Panc1 (cell line): ENCODE measurements at regions not wholly inside any gene's neighbourhood (a gene's known extent, or its start where the extent isn't known, plus 50 kb on each side); places are given as distances from the start of the nearest gene placed in this dataset.
"Not testable (repeated sequence)": the region's sequence is repeated elsewhere in the genome, so short reads cannot be mapped to it uniquely, and the experiment has no call there.

ENCODE experiments used
- ATAC-seq: fragments of 200-7000 bp; cut with Tn5 transposase; 2 replicates; pipeline ENCODE4 v1.9.1; 2020; ENCODE audit warnings: mild to moderate bottlenecking, moderate library complexity
- BruUV-seq: library from RNA; stranded (reverse); fragments of 400-500 nt; replicated peaks from 2 replicates; lab custom pipeline; 2021; lab: Mats Ljungman, UMichigan
- CTCF ChIA-PET: fragments of 300-600 bp; sonication (Branson Sonifier 250); formaldehyde crosslinking; loops from one replicate; lab custom pipeline; 2022; ENCODE audit warnings: antibody characterized with exemption; lab: Charles Lee
- POLR2A ChIA-PET: fragments of 300-600 bp; sonication (Branson Sonifier 250); formaldehyde crosslinking; loops from one replicate; lab custom pipeline; 2022; ENCODE audit warnings: antibody characterized with exemption; lab: Charles Lee
- DNase-seq: peaks from one replicate; pipeline ENCODE4 v3.0.0-alpha.2; 2010; ENCODE audit warnings: low read depth, low spot score
- H3K27ac ChIP-seq: 2 replicates; pipeline ENCODE4 v1.5.1; 2011; ENCODE audit warnings: mild to moderate bottlenecking, low read length, inconsistent platforms
- H3K27me3 ChIP-seq: fragments of 200-500 bp; sonication (Bioruptor generic); 2 replicates; pipeline ENCODE4 v1.6.0; 2014; ENCODE audit warnings: low read length, inconsistent platforms; ENCODE audit not compliant: control insufficient read depth, insufficient read depth
- H3K36me3 ChIP-seq: fragments of 200-500 bp; sonication (Bioruptor generic); 2 replicates; pipeline ENCODE4 v1.5.1; 2014; ENCODE audit warnings: inconsistent platforms, mild to moderate bottlenecking, low read length, moderate library complexity; ENCODE audit not compliant: control insufficient read depth, insufficient read depth
- H3K4me1 ChIP-seq: 2 replicates; pipeline ENCODE4 v1.5.1; 2011; ENCODE audit warnings: inconsistent platforms, mild to moderate bottlenecking, low read length, moderate library complexity; ENCODE audit not compliant: control insufficient read depth, insufficient read depth
- H3K4me3 ChIP-seq, 2 experiments: 2 replicates each; pipeline ENCODE4 v1.5.1; 2011 to 2012; ENCODE audit warnings: low read depth in 2 of 2, low read length in 2 of 2, mild to moderate bottlenecking in 2 of 2, inconsistent platforms in 1 of 2, moderate library complexity in 1 of 2
- H3K9me3 ChIP-seq: fragments of 200-500 bp; sonication (Bioruptor generic); 2 replicates; pipeline ENCODE4 v1.5.1; 2014; ENCODE audit warnings: low read depth, mild to moderate bottlenecking, inconsistent platforms, low read length, moderate library complexity; ENCODE audit not compliant: control insufficient read depth, insufficient read depth
- POLR2AphosphoS5 ChIP-seq: IDR thresholded peaks from 2 replicates; pipeline ENCODE4 v1.6.1; 2012; ENCODE audit warnings: mild to moderate bottlenecking, low read depth, low read length, moderate library complexity
- REST ChIP-seq, 2 experiments: IDR thresholded peaks; 2 replicates each; pipeline ENCODE4 v1.6.1; 2011 to 2012; ENCODE audit warnings: low read depth in 2 of 2, control low read depth in 1 of 2, low read length in 1 of 2, mild to moderate bottlenecking in 1 of 2, moderate library complexity in 1 of 2; ENCODE audit not compliant: insufficient read depth in 1 of 2
- SIN3A ChIP-seq: IDR thresholded peaks from 2 replicates; pipeline ENCODE4 v1.6.1; 2012; ENCODE audit warnings: low read depth, mild to moderate bottlenecking, low read length, moderate library complexity, borderline replicate concordance; ENCODE audit not compliant: insufficient read depth
- TCF7L2 ChIP-seq: IDR thresholded peaks from 2 replicates; pipeline ENCODE4 v1.6.1; 2011; ENCODE audit warnings: mild to moderate bottlenecking, low read depth, low read length, inconsistent platforms
- in situ Hi-C: cut with HindIII; loops from 2 replicates; pipeline ENCODE4 v1.10.0; 2016; ENCODE audit warnings: low sequenced_read_pairs, low pct_unique_long_range_greater_than_20kb
- intact Hi-C: fragments of 100-400 bp; cut with micrococcal nuclease; formaldehyde crosslinking; loops from one replicate; pipeline ENCODE4 v1.10.0; 2022; ENCODE audit not compliant: unreplicated experiment
- TF ChIP-seq, protein P1 (sequence below): fragments of 450-650 bp; IDR thresholded peaks from 2 replicates; pipeline ENCODE4 v1.5.1; 2017; ENCODE audit warnings: mild to moderate bottlenecking

DNA sequence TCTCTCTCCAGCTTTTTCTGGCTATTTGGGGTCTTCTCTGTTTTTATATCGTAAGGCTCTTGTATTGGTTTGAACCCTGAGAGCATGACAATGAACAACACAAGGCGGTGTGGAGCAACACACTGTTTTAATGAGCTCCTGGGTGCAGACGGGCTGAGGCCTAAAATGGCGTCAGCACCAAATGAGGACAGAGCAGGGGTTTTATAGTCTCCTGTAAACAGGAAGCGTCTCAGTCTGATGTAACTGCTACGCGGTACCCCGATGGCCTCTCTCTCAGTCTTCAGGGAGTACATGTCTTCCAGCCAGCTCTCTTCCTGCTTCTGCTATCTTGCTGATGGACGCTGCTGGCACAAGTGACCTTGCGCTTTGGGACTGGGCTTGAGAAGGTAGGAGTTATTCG, 95.9 kb upstream of the CCDC71L start:
- no peak overlapping the region for H3K4me3 ChIP-seq
- no TSS peak for BruUV-seq
- TF ChIP-seq SIN3A (no peak), TCF7L2 (no peak), REST (IDR thresholded peaks at IDR 0.05; ENCODE audit: insufficient read depth in 1 of 2, low read depth in 2 of 2, low read length in 1 of 2) (no peak), POLR2AphosphoS5 (no peak)
- TF ChIP-seq, protein P1, sequence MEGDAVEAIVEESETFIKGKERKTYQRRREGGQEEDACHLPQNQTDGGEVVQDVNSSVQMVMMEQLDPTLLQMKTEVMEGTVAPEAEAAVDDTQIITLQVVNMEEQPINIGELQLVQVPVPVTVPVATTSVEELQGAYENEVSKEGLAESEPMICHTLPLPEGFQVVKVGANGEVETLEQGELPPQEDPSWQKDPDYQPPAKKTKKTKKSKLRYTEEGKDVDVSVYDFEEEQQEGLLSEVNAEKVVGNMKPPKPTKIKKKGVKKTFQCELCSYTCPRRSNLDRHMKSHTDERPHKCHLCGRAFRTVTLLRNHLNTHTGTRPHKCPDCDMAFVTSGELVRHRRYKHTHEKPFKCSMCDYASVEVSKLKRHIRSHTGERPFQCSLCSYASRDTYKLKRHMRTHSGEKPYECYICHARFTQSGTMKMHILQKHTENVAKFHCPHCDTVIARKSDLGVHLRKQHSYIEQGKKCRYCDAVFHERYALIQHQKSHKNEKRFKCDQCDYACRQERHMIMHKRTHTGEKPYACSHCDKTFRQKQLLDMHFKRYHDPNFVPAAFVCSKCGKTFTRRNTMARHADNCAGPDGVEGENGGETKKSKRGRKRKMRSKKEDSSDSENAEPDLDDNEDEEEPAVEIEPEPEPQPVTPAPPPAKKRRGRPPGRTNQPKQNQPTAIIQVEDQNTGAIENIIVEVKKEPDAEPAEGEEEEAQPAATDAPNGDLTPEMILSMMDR, result no peak
- in situ Hi-C loops (no loop called here), intact Hi-C loops (no loop called here)
- H3K4me1 ChIP-seq, result no peaks in the 10 kb centered on the region
- no peak for ATAC-seq
- no peak for DNase-seq
- no peaks in the 10 kb centered on the region for H3K9me3 ChIP-seq
- H3K27ac ChIP-seq, result no peak overlapping the region
- H3K36me3 ChIP-seq, result no peaks in the 10 kb centered on the region
- no peaks in the 10 kb centered on the region for H3K27me3 ChIP-seq
- POLR2A ChIA-PET, result interaction anchor here (0.6 kb wide), 1 partner anchor 9 kb away, joined by 3 read pairs; no protein-coding TSS in a partner anchor
- CTCF ChIA-PET, result no interaction called here

GRCh38 chr7:106757846-106758245, 96.9 kb upstream of the CCDC71L start:
- ATAC-seq (no peak), DNase-seq (no peak)
- BruUV-seq, result no TSS peak
- Histone ChIP-seq H3K27me3 (no peaks in the 10 kb centered on the region), H3K36me3 (no peaks in the 10 kb centered on the region), H3K4me1 (no peaks in the 10 kb centered on the region), H3K4me3 (no peak overlapping the region), H3K9me3 (no peaks in the 10 kb centered on the region), H3K27ac (no peak overlapping the region)
- intact Hi-C loops, result no loop called here
- in situ Hi-C loops, result no loop called here
- TF ChIP-seq SIN3A (no peak), POLR2AphosphoS5 (no peak), REST (IDR thresholded peaks at IDR 0.05; ENCODE audit: insufficient read depth in 1 of 2, low read depth in 2 of 2, low read length in 1 of 2) (no peak), TCF7L2 (no peak)
- TF ChIP-seq, protein P1, result no peak
- POLR2A ChIA-PET, result no interaction called here
- CTCF ChIA-PET, result no interaction called here

DNA sequence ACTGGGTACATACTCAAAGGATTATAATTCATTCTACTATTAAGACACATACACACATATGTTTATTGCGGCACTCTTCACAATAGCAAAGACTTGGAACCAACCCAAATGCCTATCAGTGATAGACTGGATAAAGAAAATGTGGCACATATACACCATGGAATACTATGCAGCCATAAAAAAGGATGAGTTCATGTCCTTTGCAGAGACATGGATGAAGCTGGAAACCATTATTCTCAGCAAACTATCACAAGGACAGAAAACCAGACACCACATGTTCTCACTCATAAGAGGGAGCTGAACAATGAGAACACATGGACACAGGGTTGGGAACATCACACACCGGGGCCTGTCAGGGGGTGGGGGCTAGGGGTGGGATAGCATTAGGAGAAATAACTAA, 101.9 kb upstream of the CCDC71L start:
- H3K9me3 ChIP-seq, H3K4me3 ChIP-seq, H3K27ac ChIP-seq, CTCF ChIA-PET, intact Hi-C loops, POLR2A ChIA-PET, DNase-seq, in situ Hi-C loops, H3K27me3 ChIP-seq, H3K4me1 ChIP-seq, ATAC-seq, BruUV-seq, H3K36me3 ChIP-seq: not testable (repeated sequence)
